SK-N-MC (cell line): ENCODE measurements at regions not wholly inside any gene's neighbourhood (a gene's known extent, or its start where the extent isn't known, plus 50 kb on each side); places are given as distances from the start of the nearest gene placed in this dataset.
"Not testable (repeated sequence)": the region's sequence is repeated elsewhere in the genome, so short reads cannot be mapped to it uniquely, and the experiment has no call there.

Experiments used
- DNase-seq: peaks from one replicate; pipeline ENCODE4 v3.0.0-alpha.2; 2011; ENCODE audit warnings: low read depth, low spot score
- H3K27ac ChIP-seq: fragments of 200-600 bp; sonication (generic); 2 replicates; pipeline ENCODE4 v1.5.1; 2016; ENCODE audit warnings: mixed run types
- H3K36me3 ChIP-seq: fragments of 200-600 bp; sonication (generic); 2 replicates; pipeline ENCODE4 v1.6.1; 2017; ENCODE audit warnings: antibody characterized with exemption, low read length, mixed read lengths; ENCODE audit not compliant: insufficient read depth
- H3K4me3 ChIP-seq: fragments of 200-600 bp; sonication (generic); 2 replicates; pipeline ENCODE4 v1.5.1; 2016
- H3K9ac ChIP-seq: fragments of 200-600 bp; sonication (generic); 2 replicates; pipeline ENCODE4 v1.8.0; 2017; ENCODE audit warnings: mixed run types, mixed read lengths; ENCODE audit not compliant: insufficient read length
- H3K9me3 ChIP-seq: fragments of 200-600 bp; sonication (generic); 2 replicates; pipeline ENCODE4 v1.6.1; 2017; ENCODE audit warnings: low read depth, mild to moderate bottlenecking, antibody characterized with exemption, low read length, moderate library complexity, mixed read lengths
- EZH2 ChIP-seq: fragments of 200-600 bp; sonication (generic); IDR thresholded peaks from one replicate; pipeline ENCODE4 v1.6.1; 2017; ENCODE audit warnings: antibody characterized with exemption
- FOXP2 ChIP-seq: optimal IDR thresholded peaks from 2 replicates; pipeline ENCODE3; 2011; ENCODE audit warnings: mild to moderate bottlenecking, moderate library complexity; ENCODE audit not compliant: insufficient read depth; ENCODE audit errors: extremely low read length, control extremely low read depth
- POLR2AphosphoS5 ChIP-seq: IDR thresholded peaks from 2 replicates; pipeline ENCODE4 v1.6.1; 2012; ENCODE audit warnings: mild to moderate bottlenecking, low read depth, low read length, borderline replicate concordance

DNA sequence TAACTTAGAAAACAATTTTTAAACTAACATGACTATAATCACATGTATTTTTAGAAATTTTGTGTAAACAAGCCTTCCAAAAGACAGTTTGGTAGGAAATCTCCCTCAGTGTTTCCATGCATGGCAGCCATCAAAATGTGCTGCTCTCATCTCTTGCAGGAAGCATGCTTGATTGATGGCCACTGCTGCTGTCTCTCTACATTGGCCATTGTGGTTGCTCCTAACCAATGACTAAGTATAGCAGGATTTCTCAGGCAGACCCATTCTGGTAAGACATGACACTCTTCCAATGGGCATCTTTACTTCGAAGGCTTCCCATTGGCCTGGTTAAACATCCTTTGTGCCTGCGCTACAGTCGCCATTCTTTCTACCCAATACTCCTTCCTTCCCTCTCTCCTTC, 78.9 kb upstream of the GUCY1A1 start:
- DNase-seq = no peak
- Histone ChIP-seq H3K36me3 (no peaks in the 10 kb centered on the region), H3K27ac (no peak overlapping the region)

DNA sequence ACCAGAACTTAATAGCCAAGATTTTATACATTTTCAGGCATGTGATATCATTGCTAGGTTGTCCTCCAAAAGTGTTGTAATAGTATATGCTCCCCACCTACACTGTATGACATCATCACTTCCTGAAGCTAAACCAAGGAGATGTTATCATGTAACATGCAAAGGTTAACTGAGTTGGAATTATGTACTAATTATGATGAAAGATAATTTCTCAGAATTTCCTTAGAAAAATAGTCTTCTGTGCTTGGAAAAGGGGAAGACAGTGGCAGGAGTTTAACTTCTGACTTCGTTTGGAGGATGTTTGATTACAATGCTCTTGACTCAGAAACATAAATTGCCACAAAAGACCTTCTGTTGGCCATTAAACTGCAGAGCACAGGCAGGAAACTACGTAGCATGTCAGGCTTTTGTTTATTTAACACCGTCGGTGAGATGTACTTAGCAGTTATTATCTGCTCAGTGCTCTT, 83.6 kb upstream of the GUCY1A1 start:
- H3K27ac ChIP-seq = no peak overlapping the region
- no peak overlapping the region for H3K9ac ChIP-seq
- peak; percentile 50 for DNase-seq
- H3K4me3 ChIP-seq = no peak overlapping the region
- no peaks in the 10 kb centered on the region for H3K36me3 ChIP-seq
- H3K9me3 ChIP-seq = no peaks in the 10 kb centered on the region
- TF ChIP-seq EZH2 (no peak), POLR2AphosphoS5 (no peak), FOXP2 (no peak)

More for the DNA sequence above, 78.9 kb upstream of the GUCY1A1 start:
- no peaks in the 10 kb centered on the region for H3K9me3 ChIP-seq
- TF ChIP-seq POLR2AphosphoS5 (no peak), FOXP2 (no peak), EZH2 (no peak)
- H3K9ac ChIP-seq = no peak overlapping the region
- no peak overlapping the region for H3K4me3 ChIP-seq

DNA sequence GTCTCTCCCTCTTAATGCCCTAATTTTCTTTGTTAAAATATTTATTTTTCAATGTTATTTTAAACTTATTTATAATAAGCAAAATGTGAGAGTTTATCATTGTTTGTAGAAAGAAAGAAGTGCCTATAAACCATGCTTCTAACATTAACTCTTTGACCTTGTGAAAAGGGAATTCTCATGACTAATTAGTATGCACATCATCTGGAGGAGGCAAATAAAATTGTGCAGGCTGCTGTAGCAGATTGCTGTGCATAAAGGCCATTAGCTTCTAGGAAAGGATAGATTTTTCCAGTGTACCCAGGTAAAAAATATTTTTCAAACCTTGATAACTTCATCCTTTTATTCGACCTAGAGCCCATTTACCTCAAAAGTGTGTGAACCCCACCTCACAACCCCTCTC, 84.6 kb upstream of the GUCY1A1 start:
- DNase-seq = no peak
- H3K4me3 ChIP-seq = no peak overlapping the region
- H3K9ac ChIP-seq = no peak overlapping the region
- no peak overlapping the region for H3K27ac ChIP-seq
- no peak for TF ChIP-seq FOXP2
- no peak for TF ChIP-seq EZH2
- no peak for TF ChIP-seq POLR2AphosphoS5
- no peaks in the 10 kb centered on the region for H3K36me3 ChIP-seq
- no peaks in the 10 kb centered on the region for H3K9me3 ChIP-seq

DNA sequence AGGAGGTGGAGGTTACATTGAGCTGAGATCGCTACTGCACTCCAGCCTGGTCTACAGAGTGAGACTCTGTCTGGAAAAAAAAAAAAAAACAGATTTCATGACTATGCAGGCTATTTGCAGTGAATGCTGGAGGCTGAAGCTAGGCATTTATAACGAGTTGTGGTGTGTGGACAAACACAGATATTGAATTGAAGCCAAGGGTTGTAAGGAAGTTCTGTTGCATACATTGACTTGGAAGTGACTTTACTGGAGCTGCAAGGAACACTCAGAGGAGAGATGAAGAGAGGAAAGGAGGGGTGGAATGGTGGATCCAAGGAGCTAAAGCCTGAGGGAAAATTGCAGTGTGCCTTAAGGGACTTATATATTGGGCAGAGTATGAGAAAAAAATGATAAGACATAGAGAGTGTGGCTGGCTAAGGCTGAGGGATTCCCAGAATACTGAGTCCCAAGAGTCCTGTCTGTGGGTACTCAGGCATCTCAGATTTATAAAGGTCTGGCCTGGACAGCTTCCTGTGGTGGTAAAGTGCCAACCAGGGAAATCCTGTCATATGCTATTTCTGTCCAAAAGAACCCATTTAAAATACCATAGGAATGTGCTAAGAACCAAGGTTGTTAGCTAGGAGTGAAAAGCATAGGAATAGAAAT, 87.8 kb upstream of the GUCY1A1 start:
- Histone ChIP-seq H3K9ac (no peak overlapping the region), H3K27ac (no peak overlapping the region; the same call in 1 of the 2 replicates)
- TF ChIP-seq POLR2AphosphoS5 (no peak), FOXP2 (no peak), EZH2 (no peak)

DNA sequence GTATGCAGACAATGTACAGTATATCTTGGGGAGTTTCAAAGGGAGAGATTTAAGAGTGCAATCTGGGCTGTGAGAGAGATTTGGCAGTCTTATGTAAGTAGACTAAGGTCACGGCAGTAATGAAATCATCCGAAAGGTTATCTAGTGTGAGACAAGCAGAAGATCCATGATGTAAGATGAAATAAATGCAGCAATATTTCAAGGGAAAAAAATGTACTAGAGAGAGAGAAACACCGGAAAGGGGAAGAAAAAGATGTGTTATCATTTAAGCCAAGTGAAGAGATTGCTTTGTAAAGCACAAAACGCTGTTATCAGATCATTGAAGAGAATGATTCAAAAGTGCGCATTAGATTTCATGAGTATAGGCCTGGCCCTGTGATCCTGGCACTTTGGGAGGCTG, 88.4 kb upstream of the GUCY1A1 start:
- no peak for DNase-seq
- Histone ChIP-seq H3K4me3 (no peak overlapping the region), H3K36me3 (no peaks in the 10 kb centered on the region), H3K9ac (no peak overlapping the region), H3K9me3 (no peaks in the 10 kb centered on the region), H3K27ac (no peak overlapping the region)
- no peak for TF ChIP-seq POLR2AphosphoS5
- TF ChIP-seq FOXP2 = no peak
- TF ChIP-seq EZH2 = no peak

More for the DNA sequence above, 87.8 kb upstream of the GUCY1A1 start:
- no peaks in the 10 kb centered on the region for H3K36me3 ChIP-seq
- no peak overlapping the region for H3K4me3 ChIP-seq
- DNase-seq = peak; percentile 37
- H3K9me3 ChIP-seq = no peaks in the 10 kb centered on the region

DNA sequence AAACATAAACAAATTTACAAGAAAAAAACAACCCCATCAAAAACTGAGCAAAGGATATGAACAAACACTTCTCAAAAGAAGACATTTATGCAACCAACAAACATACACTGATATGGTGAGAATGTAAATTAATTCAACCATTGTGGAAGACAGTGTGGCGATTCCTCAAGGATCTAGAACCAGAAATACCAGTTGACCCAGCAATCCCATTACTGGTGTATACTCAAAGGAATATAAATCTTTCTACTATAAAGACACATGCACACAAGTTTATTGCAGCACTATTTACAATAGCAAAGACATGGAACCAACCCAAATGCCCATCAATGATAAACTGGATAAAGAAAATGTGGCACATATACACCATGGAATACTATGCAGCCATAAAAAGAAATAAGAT, 92.3 kb upstream of the GUCY1A1 start:
- not testable (repeated sequence) for H3K9me3 ChIP-seq, H3K4me3 ChIP-seq, H3K9ac ChIP-seq, DNase-seq, H3K36me3 ChIP-seq, H3K27ac ChIP-seq

DNA sequence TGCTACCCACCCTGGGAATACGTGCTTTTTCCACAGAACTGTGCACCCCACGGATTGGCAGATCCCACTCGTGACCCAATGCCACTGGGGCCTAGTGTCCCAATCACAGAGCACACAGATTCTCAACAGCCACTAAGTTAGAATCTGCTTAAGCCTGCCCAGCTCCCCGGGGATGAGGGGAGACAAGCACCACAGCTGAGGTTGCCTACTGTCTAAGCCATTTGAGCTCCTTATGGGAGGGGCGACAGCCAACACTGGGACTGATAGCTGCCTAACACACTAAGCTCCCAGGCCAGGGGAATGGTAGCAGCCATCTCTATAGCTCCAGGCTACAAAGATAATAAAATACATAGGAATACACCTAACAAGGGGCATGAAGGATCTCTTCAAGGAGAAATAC, 93.5 kb upstream of the GUCY1A1 start:
- DNase-seq = no peak
- H3K9ac ChIP-seq = no peak overlapping the region
- no peak for TF ChIP-seq EZH2
- TF ChIP-seq FOXP2 = no peak
- no peak for TF ChIP-seq POLR2AphosphoS5

DNA sequence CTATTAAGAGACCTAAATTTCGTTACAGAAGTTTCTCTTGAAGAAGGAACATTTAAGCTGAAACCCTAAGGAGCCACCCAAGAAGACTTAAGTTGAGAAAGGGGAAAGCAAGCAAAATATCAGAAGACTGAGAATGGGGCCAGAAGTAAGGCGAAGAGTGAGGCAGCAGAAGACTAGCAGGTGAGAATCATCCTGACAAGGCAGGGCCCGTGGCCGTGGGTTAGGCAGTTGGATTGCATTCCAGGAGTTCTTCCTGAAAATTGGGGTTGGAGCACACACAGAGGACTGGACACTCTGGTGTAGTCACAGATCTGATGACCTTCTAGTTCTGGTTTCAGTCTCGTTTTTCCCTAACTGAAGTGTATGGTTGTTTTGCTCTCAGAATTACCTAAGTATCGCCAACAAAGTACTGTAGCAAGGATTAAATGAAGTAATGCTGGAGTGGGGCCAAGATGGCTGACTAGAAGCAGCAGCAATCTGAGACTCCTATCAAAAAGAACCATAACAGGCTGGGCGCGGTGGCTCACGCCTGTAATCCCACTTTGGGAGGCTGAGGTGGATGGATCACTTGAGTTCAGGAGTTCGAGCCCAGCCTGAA, 94.4 kb upstream of the GUCY1A1 start:
- TF ChIP-seq FOXP2 (no peak), EZH2 (no peak), POLR2AphosphoS5 (no peak)
- Histone ChIP-seq H3K27ac (no peak overlapping the region), H3K4me3 (no peak overlapping the region), H3K9me3 (no peaks in the 10 kb centered on the region), H3K9ac (no peak overlapping the region), H3K36me3 (no peaks in the 10 kb centered on the region)
- DNase-seq = no peak

More for the DNA sequence above, 93.5 kb upstream of the GUCY1A1 start:
- Histone ChIP-seq H3K9me3 (no peaks in the 10 kb centered on the region), H3K27ac (no peak overlapping the region), H3K36me3 (no peaks in the 10 kb centered on the region), H3K4me3 (no peak overlapping the region)
